Vagina (tissue), 2 donors: ENCODE measurements at regions not wholly inside any gene's neighbourhood (a gene's known extent, or its start where the extent isn't known, plus 50 kb on each side); places are given as distances from the start of the nearest gene placed in this dataset.

Experiments
- POLR2A ChIP-seq, 2 donors: fragments of 450-650 bp; IDR thresholded peaks; one replicate each; pipeline ENCODE4 v1.6.1; 2017; ENCODE audit warnings: antibody characterized with exemption in 2 of 2, mild to moderate bottlenecking in 2 of 2, moderate library complexity in 2 of 2
- POLR2AphosphoS5 ChIP-seq, 2 donors: sonication (generic); formaldehyde crosslinking; IDR thresholded peaks; one replicate each; pipeline ENCODE4 v1.9.0; 2017; ENCODE audit warnings: antibody characterized with exemption in 2 of 2, mild to moderate bottlenecking in 2 of 2, low read depth in 1 of 2; ENCODE audit not compliant: insufficient read depth in 1 of 2

- TF ChIP-seq POLR2A (IDR thresholded peaks at IDR 0.05) = no peak
- TF ChIP-seq POLR2AphosphoS5 (IDR thresholded peaks at IDR 0.05; ENCODE audit: insufficient read depth in 1 of 2, low read depth in 1 of 2) = no peak
These were observed 128.9 kb upstream of the FAM78B start for GRCh38 chr1:166295656-166296055.
